Activated naive CD8-positive, alpha-beta T cell (primary cell): ENCODE measurements at regions not wholly inside any gene's neighbourhood (a gene's known extent, or its start where the extent isn't known, plus 50 kb on each side); places are given as distances from the start of the nearest gene placed in this dataset.
A peak's percentile ranks its signal among the peaks of the same experiment; 100 is the strongest.

Experiments
- H3K27ac Mint-ChIP-seq: one replicate; pipeline ENCODE4 v1.8.0; 2021; ENCODE audit warnings: mixed read lengths
- H3K27me3 Mint-ChIP-seq: one replicate; pipeline ENCODE4 v1.8.0; 2021; ENCODE audit warnings: mixed read lengths
- H3K36me3 Mint-ChIP-seq: one replicate; pipeline ENCODE4 v1.8.0; 2021; ENCODE audit warnings: mixed read lengths
- H3K4me1 Mint-ChIP-seq: one replicate; pipeline ENCODE4 v1.8.0; 2021; ENCODE audit warnings: low read depth, mixed read lengths
- H3K4me3 Mint-ChIP-seq: one replicate; pipeline ENCODE4 v1.8.0; 2021; ENCODE audit warnings: mild to moderate bottlenecking, mixed read lengths
- H3K9me3 Mint-ChIP-seq: one replicate; pipeline ENCODE4 v1.8.0; 2021; ENCODE audit warnings: low read depth, mixed read lengths

DNA sequence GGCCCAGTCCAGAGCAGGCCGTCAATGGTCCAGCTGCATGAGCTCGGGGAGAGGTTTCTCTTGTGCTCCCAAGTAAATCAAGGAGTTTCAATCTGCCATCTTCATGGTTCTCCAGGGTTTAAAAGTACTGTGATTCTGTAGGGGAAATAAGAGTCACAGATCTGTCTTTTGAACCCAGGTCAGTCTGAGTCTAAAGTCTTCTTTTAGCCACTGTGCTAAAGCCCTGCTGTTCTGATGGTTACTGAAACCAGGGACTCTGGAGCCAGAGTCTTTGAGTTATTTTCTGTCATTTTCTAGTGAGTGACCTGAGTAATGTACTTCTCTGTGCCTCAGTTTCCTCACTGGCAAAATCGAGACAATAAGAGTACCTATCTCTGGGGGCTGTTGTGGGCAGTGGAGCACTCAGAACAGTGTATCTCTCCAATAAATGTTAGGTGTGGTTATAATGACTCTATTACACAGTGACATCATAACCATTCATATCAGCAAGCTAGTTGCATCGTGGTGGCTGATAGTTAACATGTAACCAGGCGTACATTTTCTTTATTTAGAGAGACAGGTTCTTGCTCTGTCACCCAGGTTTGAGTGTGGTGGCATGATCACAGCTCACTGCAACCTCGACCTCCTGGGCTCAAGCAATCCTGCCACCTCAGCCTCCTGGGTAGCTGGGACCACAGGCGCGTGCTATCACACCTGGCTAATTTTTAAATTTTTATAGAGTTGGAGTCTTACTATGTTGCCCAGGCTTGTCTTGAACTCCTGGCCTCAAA is 74.6 kb upstream of the KCNG1 start:
- peaks cover 14% of the 10 kb centered on the region for H3K27me3 Mint-ChIP-seq

GRCh38 chr20:51096582-51097267 is 73.8 kb upstream of the KCNG1 start:
- H3K4me3 Mint-ChIP-seq: no peak overlapping the region
- H3K27ac Mint-ChIP-seq: no peak overlapping the region
- H3K4me1 Mint-ChIP-seq: peaks cover 8% of the 10 kb centered on the region
- no peaks in the 10 kb centered on the region for H3K36me3 Mint-ChIP-seq
- H3K27me3 Mint-ChIP-seq: peaks cover 16% of the 10 kb centered on the region
- no peaks in the 10 kb centered on the region for H3K9me3 Mint-ChIP-seq

More for the DNA sequence above, 74.6 kb upstream of the KCNG1 start:
- Mint-ChIP-seq H3K27ac (no peak overlapping the region), H3K4me3 (no peak overlapping the region), H3K9me3 (no peaks in the 10 kb centered on the region), H3K36me3 (no peaks in the 10 kb centered on the region), H3K4me1 (peaks cover 2% of the 10 kb centered on the region)

GRCh38 chr20:51095633-51096521 is 73.0 kb upstream of the KCNG1 start:
- peaks cover 21% of the 10 kb centered on the region for H3K27me3 Mint-ChIP-seq

DNA sequence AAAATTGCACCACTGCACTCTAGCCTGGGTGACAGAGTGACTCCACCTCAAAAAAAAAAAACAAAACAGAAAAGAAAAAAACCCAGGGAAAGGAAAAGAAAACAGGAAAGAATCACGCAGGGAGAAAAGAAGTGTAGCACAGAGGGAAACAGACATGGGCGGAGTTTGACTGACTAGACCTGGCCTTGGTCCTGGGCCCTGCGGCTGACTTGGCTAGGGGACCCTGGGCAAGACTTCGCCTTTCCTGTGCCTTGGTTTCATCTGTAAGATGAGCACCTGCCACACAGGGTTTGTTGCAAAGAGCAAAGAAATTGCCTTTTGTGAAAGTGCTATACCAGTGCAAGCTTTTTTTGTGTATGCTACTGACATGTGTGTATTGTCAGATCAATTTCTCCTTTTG is 71.3 kb upstream of the KCNG1 start:
- H3K4me1 Mint-ChIP-seq: peaks cover 11% of the 10 kb centered on the region
- no peaks in the 10 kb centered on the region for H3K9me3 Mint-ChIP-seq
- no peak overlapping the region for H3K4me3 Mint-ChIP-seq
- peaks cover 27% of the 10 kb centered on the region for H3K27me3 Mint-ChIP-seq
- H3K36me3 Mint-ChIP-seq: no peaks in the 10 kb centered on the region
- H3K27ac Mint-ChIP-seq: no peak overlapping the region

More at GRCh38 chr20:51095633-51096521, 73.0 kb upstream of the KCNG1 start:
- no peak overlapping the region for H3K27ac Mint-ChIP-seq
- H3K36me3 Mint-ChIP-seq: no peaks in the 10 kb centered on the region
- peaks cover 11% of the 10 kb centered on the region for H3K4me1 Mint-ChIP-seq
- no peak overlapping the region for H3K4me3 Mint-ChIP-seq
- H3K9me3 Mint-ChIP-seq: no peaks in the 10 kb centered on the region

- peak overlapping the region; percentile 3 for H3K27ac Mint-ChIP-seq
- H3K27me3 Mint-ChIP-seq: peaks cover 30% of the 10 kb centered on the region
- no peaks in the 10 kb centered on the region for H3K36me3 Mint-ChIP-seq
- peaks cover 11% of the 10 kb centered on the region for H3K4me1 Mint-ChIP-seq
- no peaks in the 10 kb centered on the region for H3K9me3 Mint-ChIP-seq
- no peak overlapping the region for H3K4me3 Mint-ChIP-seq
These were observed 70.4 kb upstream of the KCNG1 start for GRCh38 chr20:51093240-51093763.

GRCh38 chr20:51092338-51092737 is 69.4 kb upstream of the KCNG1 start:
- no peak overlapping the region for H3K27ac Mint-ChIP-seq
- no peaks in the 10 kb centered on the region for H3K9me3 Mint-ChIP-seq
- peaks cover 11% of the 10 kb centered on the region for H3K4me1 Mint-ChIP-seq
- no peak overlapping the region for H3K4me3 Mint-ChIP-seq
- H3K27me3 Mint-ChIP-seq: peaks cover 30% of the 10 kb centered on the region
- no peaks in the 10 kb centered on the region for H3K36me3 Mint-ChIP-seq

DNA sequence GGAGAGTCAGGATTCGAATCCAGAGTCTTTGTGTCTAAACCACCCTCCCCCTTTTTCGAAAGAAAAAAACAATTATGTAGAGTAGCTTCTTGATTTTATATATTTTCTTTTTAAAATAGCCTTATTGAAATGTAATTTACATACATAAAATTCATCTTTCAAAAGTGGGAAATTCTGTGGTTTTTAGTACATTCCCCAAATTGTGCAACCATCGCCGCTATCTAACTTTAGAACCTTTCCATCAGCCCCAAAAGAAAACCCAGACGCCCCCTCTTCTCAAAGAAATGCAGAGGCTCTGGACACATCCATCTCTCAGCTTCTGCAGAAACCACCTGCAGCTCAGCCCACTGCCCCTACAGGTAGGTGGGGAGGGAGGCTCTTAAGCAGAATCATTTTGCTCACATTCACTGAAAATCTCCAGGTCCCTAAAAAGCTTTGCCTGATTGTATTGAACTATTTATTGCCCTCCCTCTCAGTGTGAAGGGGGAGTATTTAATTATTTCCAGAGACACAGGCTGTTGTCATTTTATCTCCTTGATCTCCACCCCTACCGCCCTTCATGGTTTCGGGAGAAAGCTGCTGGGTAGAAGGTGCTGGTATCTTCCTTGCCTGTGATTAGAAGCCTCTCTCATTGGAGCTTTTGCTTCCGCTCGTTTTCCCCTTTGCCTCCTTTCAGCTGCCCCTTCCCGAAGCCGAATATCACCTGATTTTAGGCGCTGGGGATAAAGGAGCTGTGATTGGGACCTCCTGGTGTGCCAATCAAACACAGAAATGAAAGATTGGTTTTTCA is 68.7 kb upstream of the KCNG1 start:
- Mint-ChIP-seq H3K4me1 (peaks cover 11% of the 10 kb centered on the region), H3K4me3 (peak overlapping the region; percentile 10), H3K27ac (no peak overlapping the region), H3K27me3 (peaks cover 30% of the 10 kb centered on the region), H3K9me3 (no peaks in the 10 kb centered on the region), H3K36me3 (no peaks in the 10 kb centered on the region)

DNA sequence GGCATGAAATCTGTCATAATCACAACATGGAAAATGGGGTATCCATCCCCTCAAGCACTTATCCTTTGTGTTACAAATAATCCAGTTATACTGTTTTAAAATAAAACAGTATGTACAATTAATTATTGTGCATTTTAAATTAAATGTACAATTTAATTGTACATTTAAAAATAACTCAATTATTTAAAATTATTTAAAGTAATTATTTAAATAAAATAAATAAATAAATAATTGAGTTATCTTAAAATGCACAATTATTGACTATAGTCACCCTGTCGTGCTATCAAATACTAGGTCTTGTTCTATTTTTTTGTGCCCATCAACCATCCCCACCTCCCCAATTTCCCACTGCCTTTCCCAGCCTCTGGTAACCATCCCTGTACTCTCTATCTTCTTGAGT is 66.9 kb upstream of the KCNG1 start:
- Mint-ChIP-seq H3K27me3 (peaks cover 22% of the 10 kb centered on the region), H3K4me3 (no peak overlapping the region), H3K4me1 (peaks cover 11% of the 10 kb centered on the region), H3K9me3 (no peaks in the 10 kb centered on the region), H3K27ac (no peak overlapping the region), H3K36me3 (no peaks in the 10 kb centered on the region)

- Mint-ChIP-seq H3K36me3 (no peaks in the 10 kb centered on the region), H3K27ac (no peak overlapping the region), H3K4me1 (peaks cover 11% of the 10 kb centered on the region), H3K9me3 (no peaks in the 10 kb centered on the region), H3K4me3 (no peak overlapping the region), H3K27me3 (peaks cover 24% of the 10 kb centered on the region)
These were observed 66.4 kb upstream of the KCNG1 start for GRCh38 chr20:51089272-51089781.

DNA sequence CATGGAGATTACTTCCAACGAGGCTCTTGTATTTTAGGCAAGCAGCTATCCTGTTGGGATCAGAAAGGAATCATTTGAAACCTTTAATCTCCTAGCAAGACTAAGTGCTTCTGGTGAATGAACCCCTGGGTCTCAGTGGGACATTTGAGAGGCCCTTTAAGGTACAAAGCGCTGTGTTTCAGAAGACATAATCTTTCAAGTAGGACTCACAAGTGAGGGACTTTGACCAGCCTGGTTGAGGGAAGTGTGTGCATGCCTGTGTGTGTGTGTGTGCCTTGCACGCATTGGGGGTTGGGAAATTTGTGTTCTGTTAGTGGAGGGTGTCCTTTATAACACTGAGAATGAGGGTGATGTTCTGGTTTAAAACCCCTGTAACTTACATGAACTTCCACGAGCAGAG is 64.4 kb upstream of the KCNG1 start:
- peaks cover 7% of the 10 kb centered on the region for H3K4me1 Mint-ChIP-seq
- no peaks in the 10 kb centered on the region for H3K9me3 Mint-ChIP-seq
- no peak overlapping the region for H3K27ac Mint-ChIP-seq
- H3K4me3 Mint-ChIP-seq: no peak overlapping the region
- peaks cover 21% of the 10 kb centered on the region for H3K27me3 Mint-ChIP-seq
- H3K36me3 Mint-ChIP-seq: no peaks in the 10 kb centered on the region

DNA sequence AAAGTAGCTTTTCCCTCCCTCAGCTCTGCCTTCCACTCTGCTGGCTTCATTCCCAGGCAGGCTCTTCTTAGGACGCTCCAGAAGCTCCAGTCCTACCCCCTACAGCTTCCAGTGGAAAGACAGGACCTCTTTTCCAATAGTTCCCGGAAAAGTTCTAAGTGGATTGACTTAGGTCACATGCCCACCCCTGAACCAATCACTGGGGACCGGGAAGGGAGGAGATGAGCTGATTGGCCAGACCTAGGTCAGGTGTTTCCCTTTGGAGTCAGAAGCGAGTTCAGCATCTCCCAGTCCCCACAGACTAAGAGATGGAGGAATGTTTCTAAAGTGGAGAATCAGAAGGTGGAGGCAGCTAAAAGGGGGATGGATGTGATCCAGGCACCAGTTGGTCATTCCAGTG is 62.9 kb upstream of the KCNG1 start:
- no peaks in the 10 kb centered on the region for H3K4me1 Mint-ChIP-seq
- no peak overlapping the region for H3K4me3 Mint-ChIP-seq
- H3K27me3 Mint-ChIP-seq: peaks cover 14% of the 10 kb centered on the region
- H3K27ac Mint-ChIP-seq: no peak overlapping the region
- H3K9me3 Mint-ChIP-seq: no peaks in the 10 kb centered on the region
- no peaks in the 10 kb centered on the region for H3K36me3 Mint-ChIP-seq

GRCh38 chr20:51084593-51085377 is 61.9 kb upstream of the KCNG1 start:
- Mint-ChIP-seq H3K27me3 (peaks cover 9% of the 10 kb centered on the region), H3K36me3 (no peaks in the 10 kb centered on the region), H3K9me3 (no peaks in the 10 kb centered on the region), H3K4me1 (no peaks in the 10 kb centered on the region), H3K4me3 (no peak overlapping the region), H3K27ac (no peak overlapping the region)

- no peaks in the 10 kb centered on the region for H3K9me3 Mint-ChIP-seq
- H3K27me3 Mint-ChIP-seq: peaks cover 11% of the 10 kb centered on the region
- no peaks in the 10 kb centered on the region for H3K4me1 Mint-ChIP-seq
- no peak overlapping the region for H3K4me3 Mint-ChIP-seq
- H3K36me3 Mint-ChIP-seq: no peaks in the 10 kb centered on the region
- H3K27ac Mint-ChIP-seq: no peak overlapping the region
These were observed 60.5 kb upstream of the KCNG1 start for GRCh38 chr20:51083447-51083846.
